ENCODE measurements at regions not wholly inside any gene's neighbourhood (a gene's known extent, or its start where the extent isn't known, plus 50 kb on each side); places are given as distances from the start of the nearest gene placed in this dataset.
"Not testable (repeated sequence)": the region's sequence is repeated elsewhere in the genome, so short reads cannot be mapped to it uniquely, and the experiment has no call there.

DNA sequence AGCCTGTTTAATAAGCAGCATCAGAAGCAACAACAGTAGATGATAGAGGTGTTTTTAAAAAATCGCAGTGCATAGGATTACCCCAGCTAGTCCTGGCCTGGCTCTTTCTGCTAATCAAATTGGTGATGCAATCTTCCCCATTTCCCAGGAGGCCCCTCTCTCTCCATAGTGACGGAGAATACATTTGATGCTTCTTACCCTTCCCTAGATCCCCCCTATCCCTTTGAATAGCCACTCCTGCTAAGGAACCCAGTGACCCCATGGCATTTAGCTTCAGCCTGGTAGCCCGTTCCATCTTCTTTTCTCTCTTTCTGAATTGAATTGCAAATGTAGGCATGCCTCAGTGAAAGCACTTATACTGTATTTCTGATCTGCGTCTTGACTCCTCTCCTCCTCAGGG is 223.6 kb upstream of the GAP43 start:
- H3K36me3 Mint-ChIP-seq (ENCODE audit: low read depth): no peaks in the 10 kb centered on the region
- H3K4me1 Mint-ChIP-seq: no peaks in the 10 kb centered on the region
- H3K27ac Mint-ChIP-seq: no peak overlapping the region
- DNase-seq: no peak
- no peak overlapping the region for H3K4me3 Mint-ChIP-seq
- H3K9me3 Mint-ChIP-seq: no peaks in the 10 kb centered on the region
- no peaks in the 10 kb centered on the region for H3K27me3 Mint-ChIP-seq
- intact Hi-C loops (cut with micrococcal nuclease): no loop called here

- intact Hi-C loops (cut with micrococcal nuclease): no loop called here
- H3K36me3 Mint-ChIP-seq (ENCODE audit: low read depth): no peaks in the 10 kb centered on the region
- DNase-seq: no peak
- no peaks in the 10 kb centered on the region for H3K9me3 Mint-ChIP-seq
- no peak overlapping the region for H3K27ac Mint-ChIP-seq
- no peaks in the 10 kb centered on the region for H3K4me1 Mint-ChIP-seq
- no peak overlapping the region for H3K4me3 Mint-ChIP-seq
- H3K27me3 Mint-ChIP-seq: no peaks in the 10 kb centered on the region
These were observed 222.0 kb upstream of the GAP43 start for GRCh38 chr3:115401298-115401697.

- Mint-ChIP-seq H3K36me3 (ENCODE audit: low read depth) (no peaks in the 10 kb centered on the region), H3K27me3 (no peaks in the 10 kb centered on the region), H3K4me3 (no peak overlapping the region), H3K9me3 (no peaks in the 10 kb centered on the region), H3K4me1 (no peaks in the 10 kb centered on the region), H3K27ac (no peak overlapping the region)
- no peak for DNase-seq
- intact Hi-C loops (cut with micrococcal nuclease): no loop called here
These were observed 221.3 kb upstream of the GAP43 start for GRCh38 chr3:115401851-115402501.

GRCh38 chr3:115402651-115403050 is 220.7 kb upstream of the GAP43 start:
- intact Hi-C loops (cut with micrococcal nuclease): no loop called here
- H3K27ac Mint-ChIP-seq: no peak overlapping the region
- H3K9me3 Mint-ChIP-seq: peaks cover 3% of the 10 kb centered on the region
- H3K4me1 Mint-ChIP-seq: no peaks in the 10 kb centered on the region
- H3K27me3 Mint-ChIP-seq: no peaks in the 10 kb centered on the region
- no peaks in the 10 kb centered on the region for H3K36me3 Mint-ChIP-seq (ENCODE audit: low read depth)
- no peak for DNase-seq
- no peak overlapping the region for H3K4me3 Mint-ChIP-seq

DNA sequence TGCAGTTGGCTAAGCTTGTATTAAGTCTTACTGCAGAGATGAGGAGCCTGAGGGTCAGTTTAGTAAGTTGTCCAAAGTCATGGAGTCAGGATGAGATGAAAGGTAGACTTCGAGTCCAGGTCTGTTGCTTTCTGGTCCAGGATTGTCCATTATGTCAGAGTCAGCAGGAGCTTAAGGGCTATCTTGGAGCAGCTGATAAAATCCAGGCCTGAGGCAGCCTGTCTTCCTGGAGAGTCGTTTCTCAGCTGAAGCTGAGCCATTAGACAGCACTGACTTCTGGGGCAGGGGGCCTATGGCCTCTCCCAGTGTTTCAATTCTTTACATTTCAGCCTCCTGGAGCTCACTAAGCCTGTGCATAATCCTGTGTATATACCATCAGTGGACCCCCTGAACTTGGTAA is 219.5 kb upstream of the GAP43 start:
- Mint-ChIP-seq H3K27me3 (no peaks in the 10 kb centered on the region), H3K4me1 (no peaks in the 10 kb centered on the region), H3K27ac (no peak overlapping the region), H3K9me3 (peaks cover 3% of the 10 kb centered on the region), H3K36me3 (ENCODE audit: low read depth) (no peaks in the 10 kb centered on the region), H3K4me3 (no peak overlapping the region)
- intact Hi-C loops (cut with micrococcal nuclease): no loop called here
- no peak for DNase-seq

GRCh38 chr3:115409596-115409995 is 213.7 kb upstream of the GAP43 start:
- H3K36me3 Mint-ChIP-seq (ENCODE audit: low read depth): no peaks in the 10 kb centered on the region
- H3K4me3 Mint-ChIP-seq: no peak overlapping the region
- no peaks in the 10 kb centered on the region for H3K4me1 Mint-ChIP-seq
- peaks cover 6% of the 10 kb centered on the region for H3K9me3 Mint-ChIP-seq
- H3K27ac Mint-ChIP-seq: no peak overlapping the region
- intact Hi-C loops (cut with micrococcal nuclease): no loop called here
- DNase-seq: no peak
- no peaks in the 10 kb centered on the region for H3K27me3 Mint-ChIP-seq

- H3K4me1 Mint-ChIP-seq; H3K27ac Mint-ChIP-seq; H3K27me3 Mint-ChIP-seq; H3K9me3 Mint-ChIP-seq; H3K4me3 Mint-ChIP-seq; DNase-seq; intact Hi-C loops (cut with micrococcal nuclease); H3K36me3 Mint-ChIP-seq (ENCODE audit: low read depth): not testable (repeated sequence)
These were observed 208.7 kb upstream of the GAP43 start for GRCh38 chr3:115414610-115415009.

GRCh38 chr3:115415246-115415996 is 207.9 kb upstream of the GAP43 start:
- Mint-ChIP-seq H3K4me1 (no peaks in the 10 kb centered on the region), H3K4me3 (no peak overlapping the region), H3K36me3 (ENCODE audit: low read depth) (no peaks in the 10 kb centered on the region), H3K27me3 (no peaks in the 10 kb centered on the region), H3K27ac (no peak overlapping the region), H3K9me3 (peaks cover 3% of the 10 kb centered on the region)
- DNase-seq: no peak
- intact Hi-C loops (cut with micrococcal nuclease): no loop called here

DNA sequence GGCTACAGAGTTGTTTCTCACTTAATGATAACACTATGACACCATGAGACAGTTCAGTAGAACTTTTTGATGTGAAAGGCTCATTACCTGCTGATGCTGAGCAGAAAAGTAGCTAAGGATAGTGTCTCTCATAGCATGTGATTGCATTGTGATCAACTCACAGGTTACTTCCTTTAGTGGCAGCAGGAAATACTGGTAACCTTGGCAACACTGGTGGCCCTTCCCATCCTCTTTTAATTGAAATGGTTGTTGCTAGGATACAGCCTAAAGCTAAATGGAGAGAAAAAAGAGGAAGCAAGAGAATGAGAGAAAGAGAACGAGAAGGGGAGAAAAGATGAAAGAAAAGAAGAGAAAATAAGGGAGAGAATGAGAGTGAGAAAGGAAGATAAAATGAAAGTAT is 204.7 kb upstream of the GAP43 start:
- no peaks in the 10 kb centered on the region for H3K4me1 Mint-ChIP-seq
- H3K36me3 Mint-ChIP-seq (ENCODE audit: low read depth): no peaks in the 10 kb centered on the region
- no peak for DNase-seq
- intact Hi-C loops (cut with micrococcal nuclease): no loop called here
- no peak overlapping the region for H3K4me3 Mint-ChIP-seq
- H3K9me3 Mint-ChIP-seq: no peaks in the 10 kb centered on the region
- H3K27ac Mint-ChIP-seq: no peak overlapping the region
- H3K27me3 Mint-ChIP-seq: no peaks in the 10 kb centered on the region

DNA sequence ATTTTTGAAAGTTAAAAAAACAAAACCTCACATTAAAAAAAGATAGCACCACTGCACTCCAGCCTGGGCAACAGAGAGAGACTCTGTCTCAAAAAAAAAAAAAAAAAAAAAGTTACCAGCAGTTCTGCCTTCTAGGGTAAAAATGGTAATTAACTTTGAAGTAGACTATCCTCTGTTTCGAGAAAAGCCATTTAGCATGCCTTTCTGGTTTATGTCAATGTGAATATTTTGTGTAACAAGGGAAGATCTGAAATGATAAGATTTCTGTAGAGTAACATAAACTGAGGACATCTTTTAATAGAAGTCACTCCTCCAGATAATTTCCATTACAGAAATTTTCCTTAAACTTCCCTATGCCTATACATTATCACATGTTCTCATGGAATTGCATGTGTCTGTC is 203.2 kb upstream of the GAP43 start:
- H3K4me1 Mint-ChIP-seq: no peaks in the 10 kb centered on the region
- H3K27ac Mint-ChIP-seq: no peak overlapping the region
- intact Hi-C loops (cut with micrococcal nuclease): no loop called here
- no peaks in the 10 kb centered on the region for H3K36me3 Mint-ChIP-seq (ENCODE audit: low read depth)
- H3K4me3 Mint-ChIP-seq: no peak overlapping the region
- no peaks in the 10 kb centered on the region for H3K27me3 Mint-ChIP-seq
- no peaks in the 10 kb centered on the region for H3K9me3 Mint-ChIP-seq
- DNase-seq: no peak

GRCh38 chr3:115423170-115423569 is 200.1 kb upstream of the GAP43 start:
- Mint-ChIP-seq H3K27me3 (no peaks in the 10 kb centered on the region), H3K36me3 (ENCODE audit: low read depth) (no peaks in the 10 kb centered on the region), H3K4me1 (no peaks in the 10 kb centered on the region), H3K27ac (no peak overlapping the region), H3K9me3 (no peaks in the 10 kb centered on the region), H3K4me3 (no peak overlapping the region)
- DNase-seq: no peak
- intact Hi-C loops (cut with micrococcal nuclease): no loop called here

DNA sequence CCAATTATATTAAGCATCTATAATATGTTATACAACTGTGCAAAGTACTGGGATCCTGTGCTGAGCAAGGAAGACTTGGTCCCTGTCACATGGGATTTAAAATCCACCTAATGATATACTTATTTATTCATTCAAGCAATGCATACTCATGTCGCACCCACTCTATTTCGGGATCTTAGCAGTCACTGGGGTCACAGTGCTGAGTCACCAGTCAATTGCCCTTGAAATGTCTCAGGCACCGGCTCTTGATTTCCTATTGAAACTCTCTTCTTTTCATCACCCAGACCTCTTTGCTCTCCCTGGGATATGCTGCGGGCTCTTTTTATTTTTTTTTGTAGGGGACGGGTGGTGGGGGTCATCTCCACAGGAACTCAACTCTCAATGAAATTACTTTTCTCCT is 194.5 kb upstream of the GAP43 start:
- Mint-ChIP-seq H3K27me3 (no peaks in the 10 kb centered on the region), H3K27ac (no peak overlapping the region), H3K9me3 (no peaks in the 10 kb centered on the region), H3K4me1 (no peaks in the 10 kb centered on the region), H3K36me3 (ENCODE audit: low read depth) (no peaks in the 10 kb centered on the region), H3K4me3 (no peak overlapping the region)
- no peak for DNase-seq
- intact Hi-C loops (cut with micrococcal nuclease): no loop called here

DNA sequence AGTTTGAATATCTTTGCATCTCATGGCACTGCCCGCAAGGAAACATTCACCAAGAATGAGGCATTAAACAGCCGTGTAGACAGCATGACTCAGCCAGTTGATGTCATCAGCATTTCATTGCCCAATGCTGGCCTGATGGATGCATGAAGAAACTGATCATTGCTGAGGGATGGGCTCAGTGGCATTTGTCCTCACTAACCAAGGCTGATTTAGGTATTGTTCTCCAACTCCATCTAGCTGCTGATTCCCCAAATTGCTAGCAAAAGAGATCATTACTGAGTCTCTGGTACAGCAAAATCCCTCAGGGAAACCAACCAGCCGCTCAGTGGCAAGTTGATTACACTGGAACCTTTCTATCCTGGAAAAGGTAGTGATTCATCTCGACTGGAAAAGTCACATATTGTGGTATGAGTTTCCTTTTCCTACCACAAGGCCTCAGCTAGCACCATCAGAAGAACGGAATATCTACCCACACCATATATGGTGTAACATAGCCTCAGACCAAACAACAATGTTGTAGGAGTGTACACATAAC is 186.5 kb upstream of the GAP43 start:
- Mint-ChIP-seq H3K36me3 (ENCODE audit: low read depth) (no peaks in the 10 kb centered on the region), H3K4me3 (no peak overlapping the region), H3K27ac (no peak overlapping the region), H3K4me1 (no peaks in the 10 kb centered on the region), H3K27me3 (no peaks in the 10 kb centered on the region), H3K9me3 (no peaks in the 10 kb centered on the region)
- no peak for DNase-seq
- intact Hi-C loops (cut with micrococcal nuclease): no loop called here

GRCh38 chr3:115438799-115439198 is 184.5 kb upstream of the GAP43 start:
- no peaks in the 10 kb centered on the region for H3K36me3 Mint-ChIP-seq (ENCODE audit: low read depth)
- H3K27ac Mint-ChIP-seq: no peak overlapping the region
- no peaks in the 10 kb centered on the region for H3K9me3 Mint-ChIP-seq
- H3K27me3 Mint-ChIP-seq: no peaks in the 10 kb centered on the region
- no peak overlapping the region for H3K4me3 Mint-ChIP-seq
- intact Hi-C loops (cut with micrococcal nuclease): no loop called here
- DNase-seq: no peak
- no peaks in the 10 kb centered on the region for H3K4me1 Mint-ChIP-seq

GRCh38 chr3:115445559-115445958 is 177.8 kb upstream of the GAP43 start:
- Mint-ChIP-seq H3K27ac (no peak overlapping the region), H3K4me1 (no peaks in the 10 kb centered on the region), H3K36me3 (ENCODE audit: low read depth) (no peaks in the 10 kb centered on the region), H3K4me3 (no peak overlapping the region), H3K27me3 (no peaks in the 10 kb centered on the region), H3K9me3 (no peaks in the 10 kb centered on the region)
- intact Hi-C loops (cut with micrococcal nuclease): no loop called here
- no peak for DNase-seq

All from activated CD4-positive, alpha-beta T cell treated with anti-CD3 and anti-CD28 coated beads, Interleukin-2, amount 10 ng/mL, durations not matched to agents 24 days and 14 days (primary cell).